ENCODE measurements at regions not wholly inside any gene's neighbourhood (a gene's known extent, or its start where the extent isn't known, plus 50 kb on each side); places are given as distances from the start of the nearest gene placed in this dataset.

DNA sequence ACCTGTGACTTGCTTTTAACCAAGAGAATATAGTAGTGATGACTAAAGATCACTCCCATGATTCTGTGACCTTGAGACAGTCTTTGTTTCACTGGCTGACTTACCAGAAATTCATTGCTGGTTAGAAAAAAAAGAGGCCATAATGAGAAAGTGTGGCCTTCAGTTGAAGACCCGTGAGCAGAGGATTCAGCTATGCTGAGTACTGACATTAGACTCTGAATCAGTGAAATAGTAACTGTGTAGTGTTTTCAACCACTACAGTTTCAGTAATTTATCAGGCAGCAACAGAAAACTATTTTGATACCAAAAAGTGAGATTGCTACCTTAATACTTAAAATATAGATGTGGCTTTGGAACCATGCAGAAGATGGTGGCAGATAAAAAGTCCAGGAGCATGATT lies 298.0 kb upstream of the KCND2 start:
- no peak overlapping the region for H2AK9ac ChIP-seq (replicated peaks; ENCODE audit: low read depth, low read length, poor library complexity)
- whole genome bisulfite sequencing, 2 experiments (ENCODE audit: extremely low coverage in 2 of 2, insufficient read length in 1 of 2) = no CpG with 5 or more reads among the region's 1 CpG
- no peak overlapping the region for H3K9ac ChIP-seq (ENCODE audit: low read depth, low read length)
- intact Hi-C loops (cut with micrococcal nuclease) = no loop called here
- H3K4me3 ChIP-seq (ENCODE audit: insufficient read depth, low read depth, low read length) = no peak overlapping the region
- H3K36me3 ChIP-seq (ENCODE audit: control insufficient read depth, insufficient read depth, low read length) = no peaks in the 10 kb centered on the region
- dilution Hi-C loops (cut with HindIII; ENCODE audit: low sequenced_read_pairs, unreplicated experiment) = no loop called here
- no peak overlapping the region for H3K18ac ChIP-seq (ENCODE audit: low read depth, low read length)
- no peak overlapping the region for H2AK5ac ChIP-seq (ENCODE audit: low read depth, low read length)
- H4K5ac ChIP-seq (ENCODE audit: low read depth, low read length) = no peak overlapping the region
- H3K9me1 ChIP-seq (ENCODE audit: insufficient read depth, low read length) = no peaks in the 10 kb centered on the region
- no peak overlapping the region for H3K23ac ChIP-seq (ENCODE audit: low read depth, low read length)
- H3K79me1 ChIP-seq (ENCODE audit: low read depth in 1 of 2, low read length in 2 of 2) = no peaks in the 10 kb centered on the region
- H4K8ac ChIP-seq (ENCODE audit: low read depth in 2 of 2, low read length in 2 of 2) = no peak overlapping the region
- POLR2A ChIA-PET (ENCODE audit: unreplicated experiment) = no interaction called here
- no peaks in the 10 kb centered on the region for H3K4me1 ChIP-seq (ENCODE audit: control insufficient read depth, insufficient read depth, low read length)
- no peaks in the 10 kb centered on the region for H3K27me3 ChIP-seq (ENCODE audit: control insufficient read depth, insufficient read depth, low read length)
- no peaks in the 10 kb centered on the region for H3K9me3 ChIP-seq (ENCODE audit: control insufficient read depth, insufficient read depth, low read length)
- H3K27ac ChIP-seq (ENCODE audit: insufficient read depth, low read length) = no peak overlapping the region
- in situ Hi-C loops (cut with MboI; ENCODE audit: low sequenced_read_pairs) = no loop called here
- no peak overlapping the region for H3K56ac ChIP-seq (ENCODE audit: extremely low read depth, insufficient read depth, low read length)
- CTCF ChIA-PET = no interaction called here
- no peak overlapping the region for H2BK120ac ChIP-seq (ENCODE audit: low read depth, low read length)
- H2BK15ac ChIP-seq (ENCODE audit: low read depth, low read length) = no peak overlapping the region
- no peak overlapping the region for H3K4ac ChIP-seq (ENCODE audit: low read depth, low read length)
- no TSS peak for BruUV-seq (replicated peaks)
- H2AFZ ChIP-seq (replicated peaks; ENCODE audit: low read length, poor library complexity) = no peak overlapping the region
- TF ChIP-seq MAZ (IDR thresholded peaks at IDR 0.05; ENCODE audit: borderline replicate concordance, low read depth, low read length) (no peak), RAD21 (IDR thresholded peaks at IDR 0.05; ENCODE audit: low read length) (no peak)
- TF ChIP-seq, protein P1, sequence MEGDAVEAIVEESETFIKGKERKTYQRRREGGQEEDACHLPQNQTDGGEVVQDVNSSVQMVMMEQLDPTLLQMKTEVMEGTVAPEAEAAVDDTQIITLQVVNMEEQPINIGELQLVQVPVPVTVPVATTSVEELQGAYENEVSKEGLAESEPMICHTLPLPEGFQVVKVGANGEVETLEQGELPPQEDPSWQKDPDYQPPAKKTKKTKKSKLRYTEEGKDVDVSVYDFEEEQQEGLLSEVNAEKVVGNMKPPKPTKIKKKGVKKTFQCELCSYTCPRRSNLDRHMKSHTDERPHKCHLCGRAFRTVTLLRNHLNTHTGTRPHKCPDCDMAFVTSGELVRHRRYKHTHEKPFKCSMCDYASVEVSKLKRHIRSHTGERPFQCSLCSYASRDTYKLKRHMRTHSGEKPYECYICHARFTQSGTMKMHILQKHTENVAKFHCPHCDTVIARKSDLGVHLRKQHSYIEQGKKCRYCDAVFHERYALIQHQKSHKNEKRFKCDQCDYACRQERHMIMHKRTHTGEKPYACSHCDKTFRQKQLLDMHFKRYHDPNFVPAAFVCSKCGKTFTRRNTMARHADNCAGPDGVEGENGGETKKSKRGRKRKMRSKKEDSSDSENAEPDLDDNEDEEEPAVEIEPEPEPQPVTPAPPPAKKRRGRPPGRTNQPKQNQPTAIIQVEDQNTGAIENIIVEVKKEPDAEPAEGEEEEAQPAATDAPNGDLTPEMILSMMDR (conservative IDR thresholded peaks at IDR 0.05; ENCODE audit: low read depth, low read length) = no peak
- no peak overlapping the region for H3K4me2 ChIP-seq (ENCODE audit: low read depth, low read length)
- DNase-seq = no peak
- H4K20me1 ChIP-seq (ENCODE audit: insufficient read depth, low read length) = no peaks in the 10 kb centered on the region
- ATAC-seq (ENCODE audit: low read depth) = no peak
- H4K91ac ChIP-seq (ENCODE audit: insufficient read depth, low read depth, low read length) = no peak overlapping the region
- no peak overlapping the region for H3K14ac ChIP-seq (replicated peaks; ENCODE audit: low read depth, low read length)
- H2BK20ac ChIP-seq (ENCODE audit: low read depth, low read length) = no peak overlapping the region
- H2BK5ac ChIP-seq (ENCODE audit: low read depth, low read length, poor library complexity, severe bottlenecking) = no peak overlapping the region

Data from IMR-90 (cell line).